ENCODE measurements at regions not wholly inside any gene's neighbourhood (a gene's known extent, or its start where the extent isn't known, plus 50 kb on each side); places are given as distances from the start of the nearest gene placed in this dataset.

DNA sequence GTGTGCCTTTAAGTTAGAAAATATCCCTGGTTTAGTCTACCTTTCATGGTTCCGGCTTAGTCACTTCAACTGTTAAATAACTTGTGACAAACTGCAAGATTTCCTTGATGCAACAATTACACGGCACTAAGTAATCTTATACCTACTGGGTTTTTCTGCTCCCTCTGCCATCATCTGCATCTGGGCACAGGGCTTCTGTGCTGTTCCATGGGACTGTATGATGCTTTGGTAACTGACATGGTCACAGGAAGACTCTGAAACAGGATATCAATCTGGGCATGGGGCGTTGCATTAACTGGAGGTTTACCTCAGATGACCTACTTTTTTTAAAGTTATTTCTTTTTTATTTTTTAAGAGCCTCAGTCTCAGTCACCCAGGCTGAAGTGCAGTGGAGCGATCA, 365.4 kb downstream of the SS18 start:
- TF ChIP-seq POLR2A (IDR thresholded peaks at IDR 0.05; ENCODE audit: low read length) (no peak), GATA1 (IDR thresholded peaks at IDR 0.05; ENCODE audit: low read depth, low read length) (no peak)
